ENCODE measurements at regions not wholly inside any gene's neighbourhood (a gene's known extent, or its start where the extent isn't known, plus 50 kb on each side); places are given as distances from the start of the nearest gene placed in this dataset.

GRCh38 chr2:226623587-226624368, 175.8 kb downstream of the IRS1 start:
- no peak for DNase-seq (ENCODE audit: low spot score in 2 of 2)
- no peak for FAIRE-seq

- FAIRE-seq (no peak), DNase-seq (ENCODE audit: low spot score in 2 of 2) (no peak)
Measured at GRCh38 chr2:226622484-226622883, 177.1 kb downstream of the IRS1 start.

- DNase-seq (ENCODE audit: low spot score in 2 of 2) = no peak
- FAIRE-seq = no peak
Measured at GRCh38 chr2:226620176-226620575, 179.4 kb downstream of the IRS1 start.

GRCh38 chr2:226619707-226620106, 179.9 kb downstream of the IRS1 start:
- FAIRE-seq (no peak), DNase-seq (ENCODE audit: low spot score in 2 of 2) (no peak)

- DNase-seq (ENCODE audit: low spot score in 2 of 2) (no peak), FAIRE-seq (no peak)
Measured at GRCh38 chr2:226618875-226619605, 180.6 kb downstream of the IRS1 start.

- FAIRE-seq = no peak
- no peak for DNase-seq (ENCODE audit: low spot score in 2 of 2)
Measured at GRCh38 chr2:226618544-226618874, 181.1 kb downstream of the IRS1 start.

- FAIRE-seq (no peak), DNase-seq (ENCODE audit: low spot score in 2 of 2) (no peak)
Measured at GRCh38 chr2:226615891-226616290, 183.7 kb downstream of the IRS1 start.

- FAIRE-seq = no peak
- DNase-seq (ENCODE audit: low spot score in 2 of 2) = no peak
Measured at GRCh38 chr2:226611944-226612318, 187.7 kb downstream of the IRS1 start.

GRCh38 chr2:226611196-226611943, 188.2 kb downstream of the IRS1 start:
- DNase-seq (ENCODE audit: low spot score in 2 of 2) (no peak), FAIRE-seq (no peak)

- no peak for DNase-seq (ENCODE audit: low spot score in 2 of 2)
- FAIRE-seq = no peak
Measured at GRCh38 chr2:226609366-226609765, 190.3 kb downstream of the IRS1 start.

- FAIRE-seq (no peak), DNase-seq (ENCODE audit: low spot score in 2 of 2) (no peak)
Measured at GRCh38 chr2:226608451-226608850, 191.2 kb downstream of the IRS1 start.

GRCh38 chr2:226607379-226607778, 192.2 kb downstream of the IRS1 start:
- FAIRE-seq (no peak), DNase-seq (ENCODE audit: low spot score in 2 of 2) (no peak)

- no peak for DNase-seq (ENCODE audit: low spot score in 2 of 2)
- FAIRE-seq = no peak
Measured at GRCh38 chr2:226605642-226606041, 194.0 kb downstream of the IRS1 start.

- FAIRE-seq = no peak
- DNase-seq (ENCODE audit: low spot score in 2 of 2) = no peak
Measured at GRCh38 chr2:226603606-226604005, 196.0 kb downstream of the IRS1 start.

GRCh38 chr2:226601881-226602662, 197.5 kb downstream of the IRS1 start:
- FAIRE-seq (no peak), DNase-seq (ENCODE audit: low spot score in 2 of 2) (no peak)

- FAIRE-seq (no peak), DNase-seq (ENCODE audit: low spot score in 2 of 2) (no peak)
Measured at GRCh38 chr2:226600802-226601201, 198.8 kb downstream of the IRS1 start.

- DNase-seq (ENCODE audit: low spot score in 2 of 2) (no peak), FAIRE-seq (no peak)
Measured at GRCh38 chr2:226600184-226600583, 199.4 kb downstream of the IRS1 start.

- FAIRE-seq = no peak
- no peak for DNase-seq (ENCODE audit: low spot score in 2 of 2)
Measured at GRCh38 chr2:226589043-226589442, 210.6 kb downstream of the IRS1 start.

- FAIRE-seq (no peak), DNase-seq (ENCODE audit: low spot score in 2 of 2) (no peak)
Measured at GRCh38 chr2:226585130-226585561, 214.5 kb downstream of the IRS1 start.

GRCh38 chr2:226584518-226585055, 215.0 kb downstream of the IRS1 start:
- FAIRE-seq = no peak
- no peak for DNase-seq (ENCODE audit: low spot score in 2 of 2)
